Stomach smooth muscle (tissue), 2 donors: ENCODE measurements at regions not wholly inside any gene's neighbourhood (a gene's known extent, or its start where the extent isn't known, plus 50 kb on each side); places are given as distances from the start of the nearest gene placed in this dataset.

Experiments
- H3K27ac ChIP-seq: one replicate; pipeline ENCODE4 v1.7.0; 2013; ENCODE audit warnings: mild to moderate bottlenecking, low read length, inconsistent platforms
- H3K27me3 ChIP-seq, 2 donors: one replicate each; pipeline ENCODE4 v1.7.0; 2013; ENCODE audit warnings: low read length in 2 of 2; ENCODE audit not compliant: insufficient read depth in 2 of 2, control insufficient read depth in 1 of 2
- H3K36me3 ChIP-seq, 2 donors: one replicate each; pipeline ENCODE4 v1.7.0; 2013; ENCODE audit warnings: low read length in 2 of 2; ENCODE audit not compliant: control insufficient read depth in 2 of 2, insufficient read depth in 2 of 2
- H3K4me1 ChIP-seq: one replicate; pipeline ENCODE4 v1.7.0; 2013; ENCODE audit warnings: low read length; ENCODE audit not compliant: control insufficient read depth, insufficient read depth
- H3K4me3 ChIP-seq, 2 donors: one replicate each; pipeline ENCODE4 v1.7.0; 2013; ENCODE audit warnings: low read length in 2 of 2
- H3K9ac ChIP-seq, 2 donors: one replicate each; pipeline ENCODE4 v1.7.0; 2013; ENCODE audit warnings: low read length in 2 of 2, mild to moderate bottlenecking in 1 of 2
- H3K9me3 ChIP-seq, 2 donors: one replicate each; pipeline ENCODE4 v1.7.0; 2013; ENCODE audit warnings: low read length in 2 of 2; ENCODE audit not compliant: control insufficient read depth in 2 of 2
- donor health status: healthy.
- donor health status: Pancreatic carcinoma.

- Histone ChIP-seq H3K27me3 (no peaks in the 10 kb centered on the region), H3K4me3 (no peak overlapping the region), H3K4me1 (no peaks in the 10 kb centered on the region), H3K27ac (no peak overlapping the region), H3K9me3 (no peaks in the 10 kb centered on the region), H3K9ac (no peak overlapping the region), H3K36me3 (no peaks in the 10 kb centered on the region)
Measured at GRCh38 chr1:192747301-192747700, 61.5 kb upstream of the RGS2 start.

- H3K9me3 ChIP-seq, result no peaks in the 10 kb centered on the region
- no peaks in the 10 kb centered on the region for H3K36me3 ChIP-seq
- H3K27me3 ChIP-seq, result no peaks in the 10 kb centered on the region
- H3K9ac ChIP-seq, result no peak overlapping the region
- H3K27ac ChIP-seq, result no peak overlapping the region
- H3K4me1 ChIP-seq, result no peaks in the 10 kb centered on the region
- no peak overlapping the region for H3K4me3 ChIP-seq
Measured at GRCh38 chr1:192747943-192748342, 60.9 kb upstream of the RGS2 start.

DNA sequence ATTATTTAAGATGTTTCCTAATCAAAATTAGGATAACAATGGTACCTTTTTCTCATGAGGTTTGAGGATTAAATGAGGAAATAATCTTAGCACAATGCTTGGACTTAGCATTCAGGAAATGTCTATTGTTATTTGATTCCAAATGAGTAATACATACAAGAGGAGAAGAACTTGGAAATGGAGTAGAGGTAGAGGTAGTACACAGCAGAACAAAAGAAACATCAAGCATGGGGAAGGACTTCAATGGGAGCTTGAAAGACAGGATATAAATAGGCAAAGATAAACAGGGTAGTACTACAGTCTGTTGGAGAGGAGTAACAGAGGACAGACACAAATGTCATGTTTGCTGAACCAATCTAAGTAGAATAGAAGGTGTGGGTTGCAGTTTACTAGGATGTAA is 59.5 kb upstream of the RGS2 start:
- Histone ChIP-seq H3K4me1 (no peaks in the 10 kb centered on the region), H3K4me3 (no peak overlapping the region), H3K9me3 (no peaks in the 10 kb centered on the region), H3K27ac (no peak overlapping the region), H3K9ac (no peak overlapping the region), H3K27me3 (no peaks in the 10 kb centered on the region), H3K36me3 (no peaks in the 10 kb centered on the region)

DNA sequence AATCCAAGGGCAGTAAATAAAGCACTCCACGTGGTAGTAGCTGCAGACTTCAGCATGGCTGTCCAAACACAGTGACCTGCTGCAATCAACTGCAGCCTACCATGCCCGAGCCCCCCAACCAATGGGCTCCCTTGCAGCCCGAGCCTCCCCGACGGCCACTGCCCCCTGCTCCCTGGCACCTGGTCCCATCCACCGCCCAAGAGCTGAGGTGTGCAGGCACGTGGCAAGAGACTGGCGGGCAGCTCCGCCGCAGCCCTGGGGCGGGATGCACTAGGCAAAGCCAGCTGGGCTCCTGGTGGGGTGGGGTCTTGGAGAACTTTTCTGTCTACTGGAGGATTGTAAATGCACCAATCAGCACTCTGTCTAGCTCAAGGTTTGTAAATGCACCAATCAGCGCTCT is 57.6 kb upstream of the RGS2 start:
- no peaks in the 10 kb centered on the region for H3K36me3 ChIP-seq
- H3K9ac ChIP-seq, result no peak overlapping the region
- H3K9me3 ChIP-seq, result no peaks in the 10 kb centered on the region
- H3K4me1 ChIP-seq, result no peaks in the 10 kb centered on the region
- H3K27me3 ChIP-seq, result no peaks in the 10 kb centered on the region
- no peak overlapping the region for H3K27ac ChIP-seq
- no peak overlapping the region for H3K4me3 ChIP-seq

DNA sequence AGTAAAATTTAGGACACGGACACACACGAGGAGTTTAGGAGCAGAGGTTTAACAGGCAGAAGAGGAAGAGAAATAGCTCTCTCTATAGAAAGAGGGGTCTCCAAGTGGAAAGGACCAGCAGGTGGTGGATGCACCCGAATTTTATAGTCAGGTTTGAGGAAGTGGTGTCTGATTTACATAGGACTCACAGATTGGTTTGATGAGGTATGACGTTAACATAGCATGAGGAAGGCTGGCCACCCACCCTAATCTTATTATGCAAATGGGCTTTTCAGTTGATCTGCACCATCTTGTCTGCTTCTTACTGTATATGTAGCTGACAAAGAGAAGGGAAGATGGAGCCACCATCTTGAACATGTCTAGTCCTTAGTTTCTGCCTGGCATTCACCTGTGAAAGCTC is 52.5 kb upstream of the RGS2 start:
- Histone ChIP-seq H3K9ac (no peak overlapping the region), H3K27ac (no peak overlapping the region), H3K4me3 (no peak overlapping the region), H3K36me3 (no peaks in the 10 kb centered on the region), H3K27me3 (no peaks in the 10 kb centered on the region), H3K4me1 (no peaks in the 10 kb centered on the region), H3K9me3 (no peaks in the 10 kb centered on the region)

DNA sequence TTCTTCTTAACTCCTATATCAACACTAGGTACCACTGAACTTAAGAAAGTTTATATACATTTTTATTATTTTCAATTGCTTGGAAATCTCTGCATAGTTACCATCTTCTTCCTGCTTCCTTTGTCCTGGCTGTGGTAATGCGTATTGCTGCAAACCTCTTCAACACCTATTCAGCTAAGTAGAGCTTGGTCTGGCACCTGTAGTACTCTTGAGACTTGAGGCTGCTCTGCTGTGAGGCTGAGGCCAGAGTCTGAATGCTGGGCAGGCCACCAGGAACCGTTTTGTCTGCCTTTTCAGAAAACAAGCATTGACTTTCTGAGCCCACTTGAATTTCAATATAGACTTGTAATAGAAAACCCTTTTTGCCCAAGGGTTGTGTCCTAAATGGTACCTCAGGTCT is 52.0 kb upstream of the RGS2 start:
- no peak overlapping the region for H3K9ac ChIP-seq
- H3K36me3 ChIP-seq, result no peaks in the 10 kb centered on the region
- no peak overlapping the region for H3K4me3 ChIP-seq
- no peaks in the 10 kb centered on the region for H3K4me1 ChIP-seq
- no peak overlapping the region for H3K27ac ChIP-seq
- no peaks in the 10 kb centered on the region for H3K9me3 ChIP-seq
- H3K27me3 ChIP-seq, result no peaks in the 10 kb centered on the region

GRCh38 chr1:192758492-192758891 is 50.3 kb upstream of the RGS2 start:
- no peaks in the 10 kb centered on the region for H3K36me3 ChIP-seq
- H3K4me3 ChIP-seq, result no peak overlapping the region
- H3K27ac ChIP-seq, result no peak overlapping the region
- no peaks in the 10 kb centered on the region for H3K9me3 ChIP-seq
- H3K4me1 ChIP-seq, result no peaks in the 10 kb centered on the region
- H3K9ac ChIP-seq, result no peak overlapping the region
- H3K27me3 ChIP-seq, result no peaks in the 10 kb centered on the region
